ENCODE measurements at regions not wholly inside any gene's neighbourhood (a gene's known extent, or its start where the extent isn't known, plus 50 kb on each side); places are given as distances from the start of the nearest gene placed in this dataset.

DNA sequence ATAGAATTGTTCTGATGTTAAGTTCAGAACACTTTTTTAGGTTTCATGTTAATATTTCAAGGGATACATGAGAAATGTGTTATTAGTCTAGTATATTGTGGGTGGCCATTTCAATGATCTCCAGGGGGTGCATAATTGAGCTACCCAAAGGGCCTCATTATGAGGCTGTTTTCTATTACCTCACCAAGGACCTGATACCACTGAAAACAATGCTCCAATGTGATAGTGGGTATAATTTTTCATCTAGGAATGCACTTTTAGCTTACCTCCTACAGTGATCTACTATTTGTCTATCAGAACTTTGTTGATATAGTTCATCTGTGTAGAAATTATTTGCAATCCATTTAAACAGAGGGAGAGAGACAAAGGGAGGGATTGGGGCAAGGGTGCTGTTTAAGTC, 106.8 kb upstream of the HS3ST5 start:
- no peaks in the 10 kb centered on the region for H3K36me3 ChIP-seq
- no peaks in the 10 kb centered on the region for H3K4me1 ChIP-seq (ENCODE audit: control insufficient read depth in 1 of 2, low read depth in 2 of 2)
- no peak for DNase-seq (ENCODE audit: low spot score)
- H3K27me3 ChIP-seq (replicated peaks; ENCODE audit: insufficient read depth), result no peaks in the 10 kb centered on the region
- no peaks in the 10 kb centered on the region for H3K9me3 ChIP-seq
- H3K4me3 ChIP-seq, result no peak overlapping the region
- TF ChIP-seq, protein P1, sequence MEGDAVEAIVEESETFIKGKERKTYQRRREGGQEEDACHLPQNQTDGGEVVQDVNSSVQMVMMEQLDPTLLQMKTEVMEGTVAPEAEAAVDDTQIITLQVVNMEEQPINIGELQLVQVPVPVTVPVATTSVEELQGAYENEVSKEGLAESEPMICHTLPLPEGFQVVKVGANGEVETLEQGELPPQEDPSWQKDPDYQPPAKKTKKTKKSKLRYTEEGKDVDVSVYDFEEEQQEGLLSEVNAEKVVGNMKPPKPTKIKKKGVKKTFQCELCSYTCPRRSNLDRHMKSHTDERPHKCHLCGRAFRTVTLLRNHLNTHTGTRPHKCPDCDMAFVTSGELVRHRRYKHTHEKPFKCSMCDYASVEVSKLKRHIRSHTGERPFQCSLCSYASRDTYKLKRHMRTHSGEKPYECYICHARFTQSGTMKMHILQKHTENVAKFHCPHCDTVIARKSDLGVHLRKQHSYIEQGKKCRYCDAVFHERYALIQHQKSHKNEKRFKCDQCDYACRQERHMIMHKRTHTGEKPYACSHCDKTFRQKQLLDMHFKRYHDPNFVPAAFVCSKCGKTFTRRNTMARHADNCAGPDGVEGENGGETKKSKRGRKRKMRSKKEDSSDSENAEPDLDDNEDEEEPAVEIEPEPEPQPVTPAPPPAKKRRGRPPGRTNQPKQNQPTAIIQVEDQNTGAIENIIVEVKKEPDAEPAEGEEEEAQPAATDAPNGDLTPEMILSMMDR (IDR thresholded peaks at IDR 0.05), result no peak
- ATAC-seq (ENCODE audit: insufficient number of reproducible peaks, low FRiP score, low read depth), result no peak
- no peak overlapping the region for H3K27ac ChIP-seq

DNA sequence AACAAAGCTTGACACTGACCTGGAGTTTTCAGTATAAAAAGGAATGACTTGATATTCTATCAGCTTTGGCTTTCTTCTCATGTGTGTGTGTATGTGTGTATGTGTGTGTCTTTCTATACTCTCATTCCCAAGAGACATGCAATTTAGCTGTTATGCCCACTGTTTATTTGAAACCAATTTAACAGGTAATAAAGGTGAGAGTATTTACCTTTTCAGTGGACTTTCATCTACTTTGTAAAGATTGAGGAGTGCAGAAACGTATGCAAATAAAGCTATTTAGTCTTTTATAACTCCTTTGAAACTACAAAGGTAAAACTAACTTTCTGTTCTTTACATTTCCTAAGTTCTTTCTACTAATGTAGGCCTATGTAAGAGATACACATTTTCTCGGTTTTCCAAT, 103.5 kb upstream of the HS3ST5 start:
- Histone ChIP-seq H3K9me3 (no peaks in the 10 kb centered on the region), H3K4me1 (ENCODE audit: control insufficient read depth in 1 of 2, low read depth in 2 of 2) (no peaks in the 10 kb centered on the region), H3K27ac (no peak overlapping the region), H3K27me3 (replicated peaks; ENCODE audit: insufficient read depth) (no peaks in the 10 kb centered on the region), H3K4me3 (no peak overlapping the region), H3K36me3 (no peaks in the 10 kb centered on the region)
- TF ChIP-seq, protein P1 (IDR thresholded peaks at IDR 0.05), result no peak
- DNase-seq (ENCODE audit: low spot score) (no peak), ATAC-seq (ENCODE audit: insufficient number of reproducible peaks, low FRiP score, low read depth) (no peak)

DNA sequence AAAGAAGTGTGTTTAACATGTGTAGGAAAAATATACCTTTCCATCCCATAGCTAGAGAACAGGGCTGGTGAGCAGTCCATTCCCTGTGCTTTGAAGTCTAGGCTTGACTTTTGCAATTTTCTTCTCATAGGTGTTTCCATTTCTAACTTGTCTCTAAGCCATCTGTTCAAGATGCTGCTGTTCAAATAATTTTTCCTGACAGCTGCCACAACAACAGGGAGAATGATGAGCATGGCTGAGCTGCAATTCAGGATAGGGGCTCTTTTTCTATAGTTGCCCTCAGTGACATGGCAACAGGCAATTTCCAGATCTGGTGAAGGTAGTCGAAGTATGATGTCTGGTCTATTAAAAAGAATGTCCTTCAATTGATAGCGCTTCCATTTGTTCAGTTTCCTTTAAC, 103.0 kb upstream of the HS3ST5 start:
- DNase-seq (ENCODE audit: low spot score) (no peak), ATAC-seq (ENCODE audit: insufficient number of reproducible peaks, low FRiP score, low read depth) (no peak)
- TF ChIP-seq, protein P1 (IDR thresholded peaks at IDR 0.05), result no peak
- Histone ChIP-seq H3K36me3 (no peaks in the 10 kb centered on the region), H3K9me3 (no peaks in the 10 kb centered on the region), H3K4me3 (no peak overlapping the region), H3K4me1 (ENCODE audit: control insufficient read depth in 1 of 2, low read depth in 2 of 2) (no peaks in the 10 kb centered on the region), H3K27ac (no peak overlapping the region), H3K27me3 (replicated peaks; ENCODE audit: insufficient read depth) (no peaks in the 10 kb centered on the region)

DNA sequence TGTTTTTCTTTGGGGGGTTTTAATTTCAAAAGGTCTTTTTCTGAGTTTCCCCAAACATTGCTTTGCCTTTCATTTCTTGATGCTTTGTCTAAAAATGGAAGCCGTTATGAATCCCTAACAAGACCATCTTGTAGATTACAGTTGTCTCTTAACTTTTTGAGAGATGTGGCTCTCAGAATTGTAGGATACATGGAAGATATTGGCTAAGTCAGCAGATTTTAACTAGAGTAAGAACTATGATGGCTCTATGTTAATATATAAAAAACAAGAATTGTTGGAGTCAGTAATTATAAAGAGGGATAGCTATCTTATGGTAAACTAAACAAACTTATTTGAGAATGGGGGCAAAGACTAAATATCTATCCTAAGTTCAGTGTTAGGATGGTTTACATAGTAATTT, 96.6 kb upstream of the HS3ST5 start:
- Histone ChIP-seq H3K36me3 (no peaks in the 10 kb centered on the region), H3K27ac (no peak overlapping the region), H3K9me3 (no peaks in the 10 kb centered on the region), H3K4me1 (ENCODE audit: control insufficient read depth in 1 of 2, low read depth in 2 of 2) (no peaks in the 10 kb centered on the region), H3K27me3 (replicated peaks; ENCODE audit: insufficient read depth) (no peaks in the 10 kb centered on the region), H3K4me3 (no peak overlapping the region)
- TF ChIP-seq, protein P1 (IDR thresholded peaks at IDR 0.05), result no peak
- ATAC-seq (ENCODE audit: insufficient number of reproducible peaks, low FRiP score, low read depth) (no peak), DNase-seq (ENCODE audit: low spot score) (no peak)

DNA sequence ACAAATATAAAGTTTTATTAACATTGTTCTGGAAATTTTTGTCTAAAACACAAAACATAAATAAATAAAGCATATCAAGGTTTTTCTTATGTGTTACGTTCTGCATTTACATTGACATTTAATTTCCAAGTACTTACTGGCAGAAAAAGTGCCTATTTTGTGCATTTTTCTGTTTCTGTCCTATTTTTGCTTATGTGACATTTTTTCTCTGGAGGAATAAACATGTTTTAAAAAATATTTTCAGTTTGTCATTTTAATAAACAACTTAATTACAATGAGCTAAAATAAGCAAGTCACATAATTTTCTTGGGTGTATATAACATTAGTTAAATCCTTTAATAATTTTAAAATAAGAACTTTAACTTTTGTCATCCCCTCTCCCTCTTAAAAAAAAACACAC, 94.4 kb upstream of the HS3ST5 start:
- Histone ChIP-seq H3K36me3 (no peaks in the 10 kb centered on the region), H3K4me3 (no peak overlapping the region), H3K4me1 (ENCODE audit: control insufficient read depth in 1 of 2, low read depth in 2 of 2) (no peaks in the 10 kb centered on the region), H3K27me3 (replicated peaks; ENCODE audit: insufficient read depth) (no peaks in the 10 kb centered on the region), H3K27ac (no peak overlapping the region), H3K9me3 (no peaks in the 10 kb centered on the region)
- ATAC-seq (ENCODE audit: insufficient number of reproducible peaks, low FRiP score, low read depth) (no peak), DNase-seq (ENCODE audit: low spot score) (no peak)
- TF ChIP-seq, protein P1 (IDR thresholded peaks at IDR 0.05), result no peak

All from thoracic aorta (tissue), 2 donors.